Hepatocyte (in vitro differentiated cells): ENCODE measurements at regions not wholly inside any gene's neighbourhood (a gene's known extent, or its start where the extent isn't known, plus 50 kb on each side); places are given as distances from the start of the nearest gene placed in this dataset.

ENCODE experiments used
- EZH2 ChIP-seq: fragments of 200-600 bp; sonication (generic); IDR thresholded peaks from 2 replicates; pipeline ENCODE4 v1.6.1; 2016; ENCODE audit warnings: antibody characterized with exemption, mild to moderate bottlenecking, borderline replicate concordance
- EZH2phosphoT487 ChIP-seq: fragments of 200-600 bp; sonication (generic); IDR thresholded peaks from one replicate; pipeline ENCODE4 v1.6.1; 2018; ENCODE audit warnings: antibody characterized with exemption, mild to moderate bottlenecking, low read depth, moderate library complexity; ENCODE audit not compliant: unreplicated experiment, severe bottlenecking
- TF ChIP-seq, protein P1 (sequence below): fragments of 200-600 bp; sonication (generic); IDR thresholded peaks from 2 replicates; pipeline ENCODE4 v1.5.1; 2016; ENCODE audit warnings: antibody characterized with exemption, mild to moderate bottlenecking; ENCODE audit not compliant: poor library complexity

DNA sequence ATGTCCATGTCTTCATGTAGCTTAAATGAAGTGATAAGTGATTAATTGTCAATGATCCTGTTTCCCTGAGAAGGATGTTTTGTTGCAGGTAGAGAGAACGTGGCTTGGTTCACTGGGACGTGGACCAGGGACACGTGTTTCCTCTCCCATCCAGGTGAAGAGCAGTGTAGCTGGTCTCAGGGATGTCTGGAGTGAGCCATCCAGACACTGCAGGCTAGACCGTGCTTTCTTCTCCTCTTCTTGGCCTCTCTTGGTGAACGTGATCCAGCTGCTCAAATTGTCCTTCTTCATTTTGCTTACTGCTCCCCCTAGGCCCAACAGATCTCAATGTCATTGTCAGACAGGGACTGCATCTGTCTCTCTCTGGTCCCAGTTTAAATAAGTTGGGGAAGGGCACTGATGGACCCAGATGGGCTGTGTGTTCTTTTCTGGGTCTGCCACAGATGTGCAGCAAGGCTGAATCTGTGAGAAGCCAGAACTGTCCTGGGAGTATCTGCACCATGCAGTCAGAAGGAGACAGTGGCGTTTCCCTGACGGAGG is 263.8 kb downstream of the CYRIA start:
- TF ChIP-seq, protein P1, sequence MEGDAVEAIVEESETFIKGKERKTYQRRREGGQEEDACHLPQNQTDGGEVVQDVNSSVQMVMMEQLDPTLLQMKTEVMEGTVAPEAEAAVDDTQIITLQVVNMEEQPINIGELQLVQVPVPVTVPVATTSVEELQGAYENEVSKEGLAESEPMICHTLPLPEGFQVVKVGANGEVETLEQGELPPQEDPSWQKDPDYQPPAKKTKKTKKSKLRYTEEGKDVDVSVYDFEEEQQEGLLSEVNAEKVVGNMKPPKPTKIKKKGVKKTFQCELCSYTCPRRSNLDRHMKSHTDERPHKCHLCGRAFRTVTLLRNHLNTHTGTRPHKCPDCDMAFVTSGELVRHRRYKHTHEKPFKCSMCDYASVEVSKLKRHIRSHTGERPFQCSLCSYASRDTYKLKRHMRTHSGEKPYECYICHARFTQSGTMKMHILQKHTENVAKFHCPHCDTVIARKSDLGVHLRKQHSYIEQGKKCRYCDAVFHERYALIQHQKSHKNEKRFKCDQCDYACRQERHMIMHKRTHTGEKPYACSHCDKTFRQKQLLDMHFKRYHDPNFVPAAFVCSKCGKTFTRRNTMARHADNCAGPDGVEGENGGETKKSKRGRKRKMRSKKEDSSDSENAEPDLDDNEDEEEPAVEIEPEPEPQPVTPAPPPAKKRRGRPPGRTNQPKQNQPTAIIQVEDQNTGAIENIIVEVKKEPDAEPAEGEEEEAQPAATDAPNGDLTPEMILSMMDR: no peak
- TF ChIP-seq EZH2phosphoT487: no peak
- TF ChIP-seq EZH2: no peak
